ENCODE measurements at regions not wholly inside any gene's neighbourhood (a gene's known extent, or its start where the extent isn't known, plus 50 kb on each side); places are given as distances from the start of the nearest gene placed in this dataset.

DNA sequence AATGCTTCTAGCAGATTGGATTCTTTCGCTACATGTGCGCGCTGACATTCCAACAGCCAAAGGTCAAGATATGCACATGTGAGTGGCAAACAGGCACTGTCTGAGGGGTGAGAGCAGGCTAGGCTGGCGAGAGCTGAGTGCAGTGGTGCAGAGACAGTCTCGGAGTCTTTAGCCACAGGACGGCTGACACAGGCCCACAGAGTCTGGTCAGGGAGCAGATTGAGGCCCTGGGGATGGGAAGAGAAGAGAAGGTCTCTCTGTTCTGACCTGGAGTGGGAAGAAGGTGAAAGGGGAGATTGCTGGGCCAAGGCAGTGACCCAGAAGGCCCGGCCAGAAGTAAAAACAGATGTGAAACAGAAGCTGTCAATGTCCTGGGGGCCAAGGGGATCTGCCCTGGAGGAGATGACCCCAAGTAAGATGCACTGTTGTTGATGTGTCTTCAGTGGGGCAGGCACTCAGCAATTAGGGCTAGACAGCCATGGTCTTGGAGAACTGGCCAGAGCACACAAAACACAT lies 197.8 kb downstream of the ETS1 start:
- Histone ChIP-seq H3K4me3 (ENCODE audit: low read length) (no peak overlapping the region), H3K79me2 (ENCODE audit: control insufficient read depth, low read length) (no peaks in the 10 kb centered on the region), H3K9me3 (ENCODE audit: control insufficient read depth, insufficient read depth, low read length) (no peaks in the 10 kb centered on the region), H3K36me3 (ENCODE audit: control insufficient read depth, low read length) (no peaks in the 10 kb centered on the region), H3K27me3 (ENCODE audit: control insufficient read depth, low read length) (no peaks in the 10 kb centered on the region), H4K20me1 (ENCODE audit: control insufficient read depth, insufficient read depth, low read depth, low read length) (no peaks in the 10 kb centered on the region), H3K9me2 (replicated peaks; ENCODE audit: control insufficient read depth, low read length) (no peaks in the 10 kb centered on the region), H3K27ac (ENCODE audit: low read depth, low read length) (no peak overlapping the region), H3F3A (ENCODE audit: control insufficient read depth, insufficient read depth) (no peaks in the 10 kb centered on the region), H3K4me1 (ENCODE audit: control insufficient read depth, low read length) (no peaks in the 10 kb centered on the region), H3K4me2 (ENCODE audit: low read length) (no peak overlapping the region)
- TF ChIP-seq EZH2phosphoT487 (IDR thresholded peaks at IDR 0.05; ENCODE audit: borderline replicate concordance, low read length): no peak
- TF ChIP-seq, protein P1, sequence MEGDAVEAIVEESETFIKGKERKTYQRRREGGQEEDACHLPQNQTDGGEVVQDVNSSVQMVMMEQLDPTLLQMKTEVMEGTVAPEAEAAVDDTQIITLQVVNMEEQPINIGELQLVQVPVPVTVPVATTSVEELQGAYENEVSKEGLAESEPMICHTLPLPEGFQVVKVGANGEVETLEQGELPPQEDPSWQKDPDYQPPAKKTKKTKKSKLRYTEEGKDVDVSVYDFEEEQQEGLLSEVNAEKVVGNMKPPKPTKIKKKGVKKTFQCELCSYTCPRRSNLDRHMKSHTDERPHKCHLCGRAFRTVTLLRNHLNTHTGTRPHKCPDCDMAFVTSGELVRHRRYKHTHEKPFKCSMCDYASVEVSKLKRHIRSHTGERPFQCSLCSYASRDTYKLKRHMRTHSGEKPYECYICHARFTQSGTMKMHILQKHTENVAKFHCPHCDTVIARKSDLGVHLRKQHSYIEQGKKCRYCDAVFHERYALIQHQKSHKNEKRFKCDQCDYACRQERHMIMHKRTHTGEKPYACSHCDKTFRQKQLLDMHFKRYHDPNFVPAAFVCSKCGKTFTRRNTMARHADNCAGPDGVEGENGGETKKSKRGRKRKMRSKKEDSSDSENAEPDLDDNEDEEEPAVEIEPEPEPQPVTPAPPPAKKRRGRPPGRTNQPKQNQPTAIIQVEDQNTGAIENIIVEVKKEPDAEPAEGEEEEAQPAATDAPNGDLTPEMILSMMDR (IDR thresholded peaks at IDR 0.05; ENCODE audit: low read depth, low read length, poor library complexity, severe bottlenecking): no peak

DNA sequence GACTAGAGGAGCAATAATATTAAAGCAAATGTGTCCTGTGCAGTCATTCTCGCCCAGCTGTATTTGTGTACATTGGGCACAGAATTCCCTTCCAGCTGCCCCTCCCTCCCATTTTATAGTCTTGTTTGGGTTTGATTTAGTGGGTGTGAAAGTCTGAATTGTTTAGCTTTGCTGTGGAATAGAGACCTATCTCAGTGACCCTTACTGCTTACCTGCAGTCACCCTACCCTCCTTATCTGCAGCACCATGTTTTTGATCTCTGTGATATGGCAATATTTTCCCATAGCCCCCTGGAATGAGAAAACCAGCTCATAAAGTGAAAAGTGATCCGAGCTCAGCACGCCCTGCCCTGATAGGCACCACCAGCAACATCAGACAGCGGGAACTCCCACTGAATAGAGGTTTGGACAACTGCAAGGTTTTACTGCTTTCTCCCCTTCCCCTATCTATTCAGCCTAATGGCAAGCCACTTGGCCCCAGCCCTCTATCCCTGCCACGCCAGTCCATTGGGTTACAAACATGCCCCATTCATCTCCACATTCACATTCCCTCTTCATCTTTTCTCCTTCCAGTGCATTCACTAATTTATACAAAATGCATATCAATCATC lies 199.0 kb downstream of the ETS1 start:
- no peaks in the 10 kb centered on the region for H3K9me2 ChIP-seq (replicated peaks; ENCODE audit: control insufficient read depth, low read length)
- H3K9me3 ChIP-seq (ENCODE audit: control insufficient read depth, insufficient read depth, low read length): no peaks in the 10 kb centered on the region
- no peaks in the 10 kb centered on the region for H3K36me3 ChIP-seq (ENCODE audit: control insufficient read depth, low read length)
- no peaks in the 10 kb centered on the region for H3K27me3 ChIP-seq (ENCODE audit: control insufficient read depth, low read length)
- H3K4me3 ChIP-seq (ENCODE audit: low read length): no peak overlapping the region
- H3F3A ChIP-seq (ENCODE audit: control insufficient read depth, insufficient read depth): no peaks in the 10 kb centered on the region
- H3K4me1 ChIP-seq (ENCODE audit: control insufficient read depth, low read length): no peaks in the 10 kb centered on the region
- H3K27ac ChIP-seq (ENCODE audit: low read depth, low read length): no peak overlapping the region
- no peaks in the 10 kb centered on the region for H4K20me1 ChIP-seq (ENCODE audit: control insufficient read depth, insufficient read depth, low read depth, low read length)
- no peaks in the 10 kb centered on the region for H3K79me2 ChIP-seq (ENCODE audit: control insufficient read depth, low read length)
- no peak overlapping the region for H3K4me2 ChIP-seq (ENCODE audit: low read length)
- TF ChIP-seq, protein P1 (IDR thresholded peaks at IDR 0.05; ENCODE audit: low read depth, low read length, poor library complexity, severe bottlenecking): no peak
- TF ChIP-seq EZH2phosphoT487 (IDR thresholded peaks at IDR 0.05; ENCODE audit: borderline replicate concordance, low read length): no peak

DNA sequence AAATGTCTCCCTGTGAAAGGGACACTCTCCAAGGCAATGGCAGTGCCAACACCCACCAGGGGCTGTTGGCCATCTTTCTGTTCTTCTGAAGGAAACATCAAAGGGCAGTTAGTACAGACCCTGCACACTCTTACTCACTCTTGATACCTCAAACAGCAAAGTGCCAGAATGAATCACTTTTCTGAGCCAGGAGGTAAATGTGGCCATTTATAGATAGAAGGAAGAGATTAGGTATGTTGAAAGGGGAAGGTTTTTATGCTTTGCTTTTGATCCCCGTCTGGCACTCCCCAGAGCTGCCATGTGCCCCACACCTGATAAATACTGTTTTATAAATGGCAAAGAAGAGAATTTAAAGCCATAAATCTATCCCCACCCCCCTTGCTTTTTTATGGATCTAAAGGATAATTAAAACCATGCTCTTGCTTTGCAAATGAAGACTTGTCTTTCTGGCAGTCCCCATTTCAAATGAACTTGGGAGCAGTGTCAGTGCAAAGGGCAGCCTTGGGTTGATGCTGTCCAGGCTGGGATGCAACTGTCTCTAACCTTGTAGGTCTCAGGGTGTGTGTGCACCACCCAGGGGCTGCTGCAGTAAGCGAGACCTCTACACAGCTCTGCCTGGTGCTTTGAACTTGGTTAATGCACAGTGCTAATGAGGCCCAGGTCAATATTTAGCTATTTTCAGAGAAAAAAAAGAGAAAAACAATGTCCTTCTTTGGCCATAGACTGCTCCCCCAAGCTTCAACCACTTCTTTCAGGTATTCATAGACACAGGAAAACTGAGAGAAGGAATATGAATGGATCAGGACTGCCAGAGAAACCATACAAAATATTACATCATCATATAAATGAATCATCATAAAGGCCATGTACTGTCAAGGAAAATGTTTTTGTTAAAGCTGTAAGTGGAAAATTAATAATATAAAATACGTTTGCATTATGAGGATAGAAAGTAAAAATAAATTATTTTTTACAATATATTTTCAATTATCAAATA lies 207.5 kb downstream of the ETS1 start:
- Histone ChIP-seq H3K4me3 (ENCODE audit: low read length) (no peak overlapping the region), H3K9me2 (replicated peaks; ENCODE audit: control insufficient read depth, low read length) (no peaks in the 10 kb centered on the region), H3K4me2 (ENCODE audit: low read length) (no peak overlapping the region), H3K27me3 (ENCODE audit: control insufficient read depth, low read length) (no peaks in the 10 kb centered on the region), H3K36me3 (ENCODE audit: control insufficient read depth, low read length) (no peaks in the 10 kb centered on the region), H3K4me1 (ENCODE audit: control insufficient read depth, low read length) (no peaks in the 10 kb centered on the region), H3F3A (ENCODE audit: control insufficient read depth, insufficient read depth) (no peaks in the 10 kb centered on the region), H3K27ac (ENCODE audit: low read depth, low read length) (no peak overlapping the region), H4K20me1 (ENCODE audit: control insufficient read depth, insufficient read depth, low read depth, low read length) (no peaks in the 10 kb centered on the region), H3K79me2 (ENCODE audit: control insufficient read depth, low read length) (no peaks in the 10 kb centered on the region), H3K9me3 (ENCODE audit: control insufficient read depth, insufficient read depth, low read length) (peaks cover 10% of the 10 kb centered on the region; the same call in 1 of the 2 replicates)
- TF ChIP-seq, protein P1 (IDR thresholded peaks at IDR 0.05; ENCODE audit: low read depth, low read length, poor library complexity, severe bottlenecking): no peak
- no peak for TF ChIP-seq EZH2phosphoT487 (IDR thresholded peaks at IDR 0.05; ENCODE audit: borderline replicate concordance, low read length)

All from DOHH2 (cell line).